GM23338 (cell line): ENCODE measurements at regions not wholly inside any gene's neighbourhood (a gene's known extent, or its start where the extent isn't known, plus 50 kb on each side); places are given as distances from the start of the nearest gene placed in this dataset.
"Not testable (repeated sequence)": the region's sequence is repeated elsewhere in the genome, so short reads cannot be mapped to it uniquely, and the experiment has no call there.

Experiments used
- CREB1 ChIP-seq: fragments of 250-450 bp; sonication (Bioruptor Pico); IDR thresholded peaks from 2 replicates; pipeline ENCODE4 v1.5.0; 2020; ENCODE audit warnings: low read depth, mild to moderate bottlenecking, moderate library complexity
- EZH2 ChIP-seq: fragments of 200-600 bp; sonication (generic); IDR thresholded peaks from one replicate; pipeline ENCODE4 v1.8.0; 2017; ENCODE audit warnings: antibody characterized with exemption, mild to moderate bottlenecking, low read depth; ENCODE audit not compliant: unreplicated experiment
- EZH2phosphoT487 ChIP-seq: fragments of 200-600 bp; sonication (generic); IDR thresholded peaks from one replicate; pipeline ENCODE4 v1.8.1; 2018; ENCODE audit warnings: antibody characterized with exemption; ENCODE audit not compliant: unreplicated experiment
- JUNB ChIP-seq: IDR thresholded peaks from one replicate; pipeline ENCODE4 v1.6.1; 2016; ENCODE audit warnings: antibody characterized with exemption; ENCODE audit not compliant: unreplicated experiment
- NANOG ChIP-seq: IDR thresholded peaks from 2 replicates; pipeline ENCODE4 v1.6.1; 2016; ENCODE audit warnings: antibody characterized with exemption, borderline replicate concordance
- POLR2AphosphoS5 ChIP-seq: IDR thresholded peaks from 2 replicates; pipeline ENCODE4 v1.6.1; 2016; ENCODE audit warnings: antibody characterized with exemption, low read depth
- ZNF114 ChIP-seq: fragments of 250-450 bp; sonication (Bioruptor Pico); IDR thresholded peaks from 2 replicates; pipeline ENCODE4 v1.5.0; 2020; ENCODE audit warnings: mild to moderate bottlenecking, moderate library complexity
- ZNF331 ChIP-seq: fragments of 250-450 bp; sonication (Bioruptor Pico); IDR thresholded peaks from 2 replicates; pipeline ENCODE4 v1.5.0; 2020; ENCODE audit warnings: low read depth, mild to moderate bottlenecking, moderate library complexity
- TF ChIP-seq, protein P1 (sequence below), 2 experiments: fragments of 200-600 bp in 1 of 2; sonication (generic) in 1 of 2; conservative IDR thresholded peaks; 2 replicates each; pipeline versions ENCODE4 v1.5.1 to v1.6.1; 2016 to 2017; ENCODE audit warnings: antibody characterized with exemption in 2 of 2, low read depth in 2 of 2, mild to moderate bottlenecking in 2 of 2, moderate library complexity in 1 of 2
- TF ChIP-seq, protein P2 (sequence below): IDR thresholded peaks from one replicate; pipeline ENCODE4 v1.6.1; 2018; ENCODE audit warnings: antibody characterized with exemption; ENCODE audit not compliant: unreplicated experiment
- TF ChIP-seq, protein P3 (sequence below): IDR thresholded peaks from 2 replicates; pipeline ENCODE4 v1.6.1; 2016; ENCODE audit warnings: antibody characterized with exemption
- TF ChIP-seq, protein P4 (sequence below): fragments of 250-450 bp; sonication (Bioruptor Pico); IDR thresholded peaks from 2 replicates; pipeline ENCODE4 v1.5.0; 2020; ENCODE audit warnings: mild to moderate bottlenecking, moderate library complexity

DNA sequence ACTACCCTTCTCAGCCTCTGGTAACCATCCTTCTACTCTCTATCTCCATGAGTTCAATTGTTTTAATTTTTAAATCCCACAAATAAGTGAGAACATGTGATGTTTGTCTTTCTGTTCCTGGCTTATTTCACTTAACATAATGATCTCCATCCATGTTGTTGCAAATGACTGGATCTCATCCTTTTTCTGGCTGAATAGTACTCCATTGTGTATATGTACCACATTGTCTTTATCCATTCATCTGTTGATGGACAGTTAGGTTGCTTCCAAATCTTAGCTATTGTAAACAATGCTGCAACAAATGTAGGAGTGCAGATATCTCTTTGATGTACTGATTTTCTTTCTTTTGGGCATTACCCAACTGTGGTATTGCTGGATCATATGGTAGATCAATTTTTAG lies 103.0 kb downstream of the CARTPT start:
- TF ChIP-seq, protein P1, sequence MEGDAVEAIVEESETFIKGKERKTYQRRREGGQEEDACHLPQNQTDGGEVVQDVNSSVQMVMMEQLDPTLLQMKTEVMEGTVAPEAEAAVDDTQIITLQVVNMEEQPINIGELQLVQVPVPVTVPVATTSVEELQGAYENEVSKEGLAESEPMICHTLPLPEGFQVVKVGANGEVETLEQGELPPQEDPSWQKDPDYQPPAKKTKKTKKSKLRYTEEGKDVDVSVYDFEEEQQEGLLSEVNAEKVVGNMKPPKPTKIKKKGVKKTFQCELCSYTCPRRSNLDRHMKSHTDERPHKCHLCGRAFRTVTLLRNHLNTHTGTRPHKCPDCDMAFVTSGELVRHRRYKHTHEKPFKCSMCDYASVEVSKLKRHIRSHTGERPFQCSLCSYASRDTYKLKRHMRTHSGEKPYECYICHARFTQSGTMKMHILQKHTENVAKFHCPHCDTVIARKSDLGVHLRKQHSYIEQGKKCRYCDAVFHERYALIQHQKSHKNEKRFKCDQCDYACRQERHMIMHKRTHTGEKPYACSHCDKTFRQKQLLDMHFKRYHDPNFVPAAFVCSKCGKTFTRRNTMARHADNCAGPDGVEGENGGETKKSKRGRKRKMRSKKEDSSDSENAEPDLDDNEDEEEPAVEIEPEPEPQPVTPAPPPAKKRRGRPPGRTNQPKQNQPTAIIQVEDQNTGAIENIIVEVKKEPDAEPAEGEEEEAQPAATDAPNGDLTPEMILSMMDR (conservative IDR thresholded peaks at IDR 0.05; ENCODE audit: low read depth in 2 of 2): not testable (repeated sequence)
- not testable (repeated sequence) for TF ChIP-seq POLR2AphosphoS5, EZH2phosphoT487, EZH2, CREB1, ZNF331, JUNB, NANOG, ZNF114
- TF ChIP-seq, protein P2, sequence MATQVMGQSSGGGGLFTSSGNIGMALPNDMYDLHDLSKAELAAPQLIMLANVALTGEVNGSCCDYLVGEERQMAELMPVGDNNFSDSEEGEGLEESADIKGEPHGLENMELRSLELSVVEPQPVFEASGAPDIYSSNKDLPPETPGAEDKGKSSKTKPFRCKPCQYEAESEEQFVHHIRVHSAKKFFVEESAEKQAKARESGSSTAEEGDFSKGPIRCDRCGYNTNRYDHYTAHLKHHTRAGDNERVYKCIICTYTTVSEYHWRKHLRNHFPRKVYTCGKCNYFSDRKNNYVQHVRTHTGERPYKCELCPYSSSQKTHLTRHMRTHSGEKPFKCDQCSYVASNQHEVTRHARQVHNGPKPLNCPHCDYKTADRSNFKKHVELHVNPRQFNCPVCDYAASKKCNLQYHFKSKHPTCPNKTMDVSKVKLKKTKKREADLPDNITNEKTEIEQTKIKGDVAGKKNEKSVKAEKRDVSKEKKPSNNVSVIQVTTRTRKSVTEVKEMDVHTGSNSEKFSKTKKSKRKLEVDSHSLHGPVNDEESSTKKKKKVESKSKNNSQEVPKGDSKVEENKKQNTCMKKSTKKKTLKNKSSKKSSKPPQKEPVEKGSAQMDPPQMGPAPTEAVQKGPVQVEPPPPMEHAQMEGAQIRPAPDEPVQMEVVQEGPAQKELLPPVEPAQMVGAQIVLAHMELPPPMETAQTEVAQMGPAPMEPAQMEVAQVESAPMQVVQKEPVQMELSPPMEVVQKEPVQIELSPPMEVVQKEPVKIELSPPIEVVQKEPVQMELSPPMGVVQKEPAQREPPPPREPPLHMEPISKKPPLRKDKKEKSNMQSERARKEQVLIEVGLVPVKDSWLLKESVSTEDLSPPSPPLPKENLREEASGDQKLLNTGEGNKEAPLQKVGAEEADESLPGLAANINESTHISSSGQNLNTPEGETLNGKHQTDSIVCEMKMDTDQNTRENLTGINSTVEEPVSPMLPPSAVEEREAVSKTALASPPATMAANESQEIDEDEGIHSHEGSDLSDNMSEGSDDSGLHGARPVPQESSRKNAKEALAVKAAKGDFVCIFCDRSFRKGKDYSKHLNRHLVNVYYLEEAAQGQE: not testable (repeated sequence)
- TF ChIP-seq, protein P3, sequence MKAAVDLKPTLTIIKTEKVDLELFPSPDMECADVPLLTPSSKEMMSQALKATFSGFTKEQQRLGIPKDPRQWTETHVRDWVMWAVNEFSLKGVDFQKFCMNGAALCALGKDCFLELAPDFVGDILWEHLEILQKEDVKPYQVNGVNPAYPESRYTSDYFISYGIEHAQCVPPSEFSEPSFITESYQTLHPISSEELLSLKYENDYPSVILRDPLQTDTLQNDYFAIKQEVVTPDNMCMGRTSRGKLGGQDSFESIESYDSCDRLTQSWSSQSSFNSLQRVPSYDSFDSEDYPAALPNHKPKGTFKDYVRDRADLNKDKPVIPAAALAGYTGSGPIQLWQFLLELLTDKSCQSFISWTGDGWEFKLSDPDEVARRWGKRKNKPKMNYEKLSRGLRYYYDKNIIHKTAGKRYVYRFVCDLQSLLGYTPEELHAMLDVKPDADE: not testable (repeated sequence)
- TF ChIP-seq, protein P4, sequence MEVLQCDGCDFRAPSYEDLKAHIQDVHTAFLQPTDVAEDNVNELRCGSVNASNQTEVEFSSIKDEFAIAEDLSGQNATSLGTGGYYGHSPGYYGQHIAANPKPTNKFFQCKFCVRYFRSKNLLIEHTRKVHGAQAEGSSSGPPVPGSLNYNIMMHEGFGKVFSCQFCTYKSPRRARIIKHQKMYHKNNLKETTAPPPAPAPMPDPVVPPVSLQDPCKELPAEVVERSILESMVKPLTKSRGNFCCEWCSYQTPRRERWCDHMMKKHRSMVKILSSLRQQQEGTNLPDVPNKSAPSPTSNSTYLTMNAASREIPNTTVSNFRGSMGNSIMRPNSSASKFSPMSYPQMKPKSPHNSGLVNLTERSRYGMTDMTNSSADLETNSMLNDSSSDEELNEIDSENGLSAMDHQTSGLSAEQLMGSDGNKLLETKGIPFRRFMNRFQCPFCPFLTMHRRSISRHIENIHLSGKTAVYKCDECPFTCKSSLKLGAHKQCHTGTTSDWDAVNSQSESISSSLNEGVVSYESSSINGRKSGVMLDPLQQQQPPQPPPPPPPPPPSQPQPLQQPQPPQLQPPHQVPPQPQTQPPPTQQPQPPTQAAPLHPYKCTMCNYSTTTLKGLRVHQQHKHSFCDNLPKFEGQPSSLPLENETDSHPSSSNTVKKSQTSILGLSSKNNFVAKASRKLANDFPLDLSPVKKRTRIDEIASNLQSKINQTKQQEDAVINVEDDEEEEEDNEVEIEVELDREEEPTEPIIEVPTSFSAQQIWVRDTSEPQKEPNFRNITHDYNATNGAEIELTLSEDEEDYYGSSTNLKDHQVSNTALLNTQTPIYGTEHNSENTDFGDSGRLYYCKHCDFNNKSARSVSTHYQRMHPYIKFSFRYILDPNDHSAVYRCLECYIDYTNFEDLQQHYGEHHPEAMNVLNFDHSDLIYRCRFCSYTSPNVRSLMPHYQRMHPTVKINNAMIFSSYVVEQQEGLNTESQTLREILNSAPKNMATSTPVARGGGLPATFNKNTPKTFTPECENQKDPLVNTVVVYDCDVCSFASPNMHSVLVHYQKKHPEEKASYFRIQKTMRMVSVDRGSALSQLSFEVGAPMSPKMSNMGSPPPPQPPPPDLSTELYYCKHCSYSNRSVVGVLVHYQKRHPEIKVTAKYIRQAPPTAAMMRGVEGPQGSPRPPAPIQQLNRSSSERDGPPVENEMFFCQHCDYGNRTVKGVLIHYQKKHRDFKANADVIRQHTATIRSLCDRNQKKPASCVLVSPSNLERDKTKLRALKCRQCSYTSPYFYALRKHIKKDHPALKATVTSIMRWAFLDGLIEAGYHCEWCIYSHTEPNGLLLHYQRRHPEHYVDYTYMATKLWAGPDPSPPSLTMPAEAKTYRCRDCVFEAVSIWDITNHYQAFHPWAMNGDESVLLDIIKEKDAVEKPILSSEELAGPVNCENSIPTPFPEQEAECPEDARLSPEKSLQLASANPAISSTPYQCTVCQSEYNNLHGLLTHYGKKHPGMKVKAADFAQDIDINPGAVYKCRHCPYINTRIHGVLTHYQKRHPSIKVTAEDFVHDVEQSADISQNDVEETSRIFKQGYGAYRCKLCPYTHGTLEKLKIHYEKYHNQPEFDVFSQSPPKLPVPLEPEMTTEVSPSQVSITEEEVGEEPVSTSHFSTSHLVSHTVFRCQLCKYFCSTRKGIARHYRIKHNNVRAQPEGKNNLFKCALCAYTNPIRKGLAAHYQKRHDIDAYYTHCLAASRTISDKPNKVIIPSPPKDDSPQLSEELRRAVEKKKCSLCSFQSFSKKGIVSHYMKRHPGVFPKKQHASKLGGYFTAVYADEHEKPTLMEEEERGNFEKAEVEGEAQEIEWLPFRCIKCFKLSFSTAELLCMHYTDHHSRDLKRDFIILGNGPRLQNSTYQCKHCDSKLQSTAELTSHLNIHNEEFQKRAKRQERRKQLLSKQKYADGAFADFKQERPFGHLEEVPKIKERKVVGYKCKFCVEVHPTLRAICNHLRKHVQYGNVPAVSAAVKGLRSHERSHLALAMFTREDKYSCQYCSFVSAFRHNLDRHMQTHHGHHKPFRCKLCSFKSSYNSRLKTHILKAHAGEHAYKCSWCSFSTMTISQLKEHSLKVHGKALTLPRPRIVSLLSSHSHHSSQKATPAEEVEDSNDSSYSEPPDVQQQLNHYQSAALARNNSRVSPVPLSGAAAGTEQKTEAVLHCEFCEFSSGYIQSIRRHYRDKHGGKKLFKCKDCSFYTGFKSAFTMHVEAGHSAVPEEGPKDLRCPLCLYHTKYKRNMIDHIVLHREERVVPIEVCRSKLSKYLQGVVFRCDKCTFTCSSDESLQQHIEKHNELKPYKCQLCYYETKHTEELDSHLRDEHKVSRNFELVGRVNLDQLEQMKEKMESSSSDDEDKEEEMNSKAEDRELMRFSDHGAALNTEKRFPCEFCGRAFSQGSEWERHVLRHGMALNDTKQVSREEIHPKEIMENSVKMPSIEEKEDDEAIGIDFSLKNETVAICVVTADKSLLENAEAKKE: not testable (repeated sequence)
